ENCODE measurements at regions not wholly inside any gene's neighbourhood (a gene's known extent, or its start where the extent isn't known, plus 50 kb on each side); places are given as distances from the start of the nearest gene placed in this dataset.

- Histone ChIP-seq H4K20me1 (ENCODE audit: insufficient read depth) (no peaks in the 10 kb centered on the region), H3K4me3 (replicated peaks in 1 of 2; ENCODE audit: low read depth in 1 of 2, low read length in 2 of 2) (no peak overlapping the region), H3K27ac (ENCODE audit: low read depth, low read length) (no peak overlapping the region), H3K27me3 (ENCODE audit: insufficient read depth, low read length) (no peaks in the 10 kb centered on the region), H2AFZ (ENCODE audit: low read depth, low read length, poor library complexity, severe bottlenecking) (no peak overlapping the region), H3K4me2 (ENCODE audit: low read length) (no peak overlapping the region), H3K9ac (ENCODE audit: low read length) (no peak overlapping the region), H3K9me2 (ENCODE audit: insufficient read depth) (no peaks in the 10 kb centered on the region), H3K36me3 (ENCODE audit: control insufficient read depth in 1 of 2, insufficient read depth in 2 of 2, low read length in 2 of 2) (no peaks in the 10 kb centered on the region), H3K79me2 (ENCODE audit: insufficient read depth, low read length) (no peaks in the 10 kb centered on the region), H3K4me1 (ENCODE audit: control insufficient read depth in 1 of 2, insufficient read depth in 2 of 2, low read length in 2 of 2) (no peaks in the 10 kb centered on the region), H3K9me3 (ENCODE audit: control insufficient read depth in 1 of 2, insufficient read depth in 1 of 2, low read depth in 1 of 2, low read length in 2 of 2) (no peaks in the 10 kb centered on the region)
- CTCF ChIA-PET, result no interaction called here
- POLR2A ChIA-PET, result no interaction called here
- DNase-seq (ENCODE audit: low read depth, low spot score) (no peak), ATAC-seq (no peak)
- RAD21 ChIA-PET (ENCODE audit: low non-redundant PET in 1 of 2, low total read pairs in 2 of 2, uncharacterized antibody in 2 of 2, unreplicated experiment in 2 of 2), result no interaction called here
- TF ChIP-seq YY1 (IDR thresholded peaks at IDR 0.05; ENCODE audit: extremely low read depth, insufficient replicate concordance, low read depth, low read length) (no peak), MAX (IDR thresholded peaks at IDR 0.05) (no peak), CEBPB (IDR thresholded peaks at IDR 0.05; ENCODE audit: low read depth) (no peak), JUND (IDR thresholded peaks at IDR 0.05) (no peak), RAD21 (IDR thresholded peaks at IDR 0.05; ENCODE audit: low read depth) (no peak), SP1 (IDR thresholded peaks at IDR 0.05; ENCODE audit: low read depth) (no peak), EZH2 (IDR thresholded peaks at IDR 0.05) (no peak), ZBTB33 (IDR thresholded peaks at IDR 0.05; ENCODE audit: extremely low read depth, insufficient replicate concordance, low read length) (no peak), ZFX (IDR thresholded peaks at IDR 0.05) (no peak), ZNF274 (IDR thresholded peaks at IDR 0.05; ENCODE audit: low read depth, low read length) (no peak), POLR2A (IDR thresholded peaks at IDR 0.05; ENCODE audit: borderline replicate concordance, extremely low read depth, insufficient read depth, insufficient read length) (no peak), SIN3A (IDR thresholded peaks at IDR 0.05; ENCODE audit: low read depth) (no peak), ATF3 (IDR thresholded peaks at IDR 0.05) (no peak), CTCF (IDR thresholded peaks at IDR 0.05 in 2 of 3, conservative IDR thresholded peaks at IDR 0.05 in 1 of 3; ENCODE audit: borderline replicate concordance in 1 of 3, insufficient read depth in 1 of 3, low read depth in 2 of 3, low read length in 2 of 3) (no peak), REST (IDR thresholded peaks at IDR 0.05; ENCODE audit: low read depth) (no peak), POLR2AphosphoS5 (IDR thresholded peaks at IDR 0.05; ENCODE audit: low read depth, low read length) (no peak), TCF7L2 (IDR thresholded peaks at IDR 0.05; ENCODE audit: borderline replicate concordance, extremely low read depth, insufficient read depth, insufficient read length) (no peak), ELF1 (IDR thresholded peaks at IDR 0.05; ENCODE audit: borderline replicate concordance, low read depth) (no peak), CBX3 (IDR thresholded peaks at IDR 0.05; ENCODE audit: low read depth) (no peak)
- no TSS peak for BruUV-seq (replicated peaks)
- intact Hi-C loops (cut with micrococcal nuclease), result no loop called here
These were observed 100.5 kb downstream of the CYP26A1 start for GRCh38 chr10:93173967-93174845.

All from HCT116 (cell line).